T-helper 1 cell treated with Interleukin-12 subunit alpha and Interleukin-12 subunit beta and Interleukin-4 antibody, amounts not matched to agents 30 μg/mL and 1 μg/mL, for 36 hours (primary cell): ENCODE measurements at regions not wholly inside any gene's neighbourhood (a gene's known extent, or its start where the extent isn't known, plus 50 kb on each side); places are given as distances from the start of the nearest gene placed in this dataset.

Experiments used
- H3K27ac Mint-ChIP-seq: one replicate; pipeline ENCODE4 v1.8.0; 2021; ENCODE audit warnings: mild to moderate bottlenecking, mixed read lengths
- H3K27me3 Mint-ChIP-seq: one replicate; pipeline ENCODE4 v1.8.0; 2021; ENCODE audit warnings: low read depth, mixed read lengths
- H3K36me3 Mint-ChIP-seq: one replicate; pipeline ENCODE4 v1.8.0; 2021; ENCODE audit warnings: low read depth, mixed read lengths
- H3K4me1 Mint-ChIP-seq: one replicate; pipeline ENCODE4 v1.8.0; 2021; ENCODE audit warnings: low read depth, mixed read lengths
- H3K4me3 Mint-ChIP-seq: one replicate; pipeline ENCODE4 v1.8.0; 2021; ENCODE audit warnings: mild to moderate bottlenecking, moderate library complexity, mixed read lengths
- H3K9me3 Mint-ChIP-seq: one replicate; pipeline ENCODE4 v1.8.0; 2021; ENCODE audit warnings: mixed read lengths

GRCh38 chr22:22403771-22404170 is 104.8 kb downstream of the ZNF280B start:
- H3K9me3 Mint-ChIP-seq, result no peaks in the 10 kb centered on the region
- peaks cover 24% of the 10 kb centered on the region for H3K27me3 Mint-ChIP-seq
- H3K4me1 Mint-ChIP-seq, result no peaks in the 10 kb centered on the region
- H3K36me3 Mint-ChIP-seq, result no peaks in the 10 kb centered on the region
- no peak overlapping the region for H3K4me3 Mint-ChIP-seq
- no peak overlapping the region for H3K27ac Mint-ChIP-seq

- peaks cover 27% of the 10 kb centered on the region for H3K27me3 Mint-ChIP-seq
- no peaks in the 10 kb centered on the region for H3K36me3 Mint-ChIP-seq
- no peaks in the 10 kb centered on the region for H3K4me1 Mint-ChIP-seq
- H3K4me3 Mint-ChIP-seq, result no peak overlapping the region
- H3K27ac Mint-ChIP-seq, result no peak overlapping the region
- H3K9me3 Mint-ChIP-seq, result no peaks in the 10 kb centered on the region
These were observed 103.8 kb downstream of the ZNF280B start for GRCh38 chr22:22404598-22405284.

- H3K9me3 Mint-ChIP-seq, result no peaks in the 10 kb centered on the region
- no peak overlapping the region for H3K4me3 Mint-ChIP-seq
- peaks cover 32% of the 10 kb centered on the region for H3K27me3 Mint-ChIP-seq
- no peak overlapping the region for H3K27ac Mint-ChIP-seq
- no peaks in the 10 kb centered on the region for H3K4me1 Mint-ChIP-seq
- H3K36me3 Mint-ChIP-seq, result no peaks in the 10 kb centered on the region
These were observed 102.0 kb downstream of the ZNF280B start for GRCh38 chr22:22406445-22407027.

- H3K4me1 Mint-ChIP-seq, result no peaks in the 10 kb centered on the region
- no peaks in the 10 kb centered on the region for H3K36me3 Mint-ChIP-seq
- no peak overlapping the region for H3K27ac Mint-ChIP-seq
- no peak overlapping the region for H3K4me3 Mint-ChIP-seq
- no peaks in the 10 kb centered on the region for H3K9me3 Mint-ChIP-seq
- H3K27me3 Mint-ChIP-seq, result peaks cover 37% of the 10 kb centered on the region
These were observed 101.5 kb downstream of the ZNF280B start for GRCh38 chr22:22407061-22407460.

GRCh38 chr22:22408269-22408668 is 100.3 kb downstream of the ZNF280B start:
- Mint-ChIP-seq H3K4me3 (no peak overlapping the region), H3K27ac (no peak overlapping the region), H3K4me1 (no peaks in the 10 kb centered on the region), H3K27me3 (peaks cover 47% of the 10 kb centered on the region), H3K9me3 (no peaks in the 10 kb centered on the region), H3K36me3 (no peaks in the 10 kb centered on the region)

GRCh38 chr22:22408731-22409696 is 99.5 kb downstream of the ZNF280B start:
- H3K27ac Mint-ChIP-seq, result no peak overlapping the region

GRCh38 chr22:22410121-22410520 is 98.4 kb downstream of the ZNF280B start:
- H3K27me3 Mint-ChIP-seq, result peaks cover 62% of the 10 kb centered on the region
- no peak overlapping the region for H3K27ac Mint-ChIP-seq
- H3K4me1 Mint-ChIP-seq, result no peaks in the 10 kb centered on the region

More at GRCh38 chr22:22408731-22409696, 99.5 kb downstream of the ZNF280B start:
- H3K9me3 Mint-ChIP-seq, result no peaks in the 10 kb centered on the region
- no peaks in the 10 kb centered on the region for H3K4me1 Mint-ChIP-seq
- no peaks in the 10 kb centered on the region for H3K36me3 Mint-ChIP-seq
- no peak overlapping the region for H3K4me3 Mint-ChIP-seq
- H3K27me3 Mint-ChIP-seq, result peaks cover 53% of the 10 kb centered on the region

GRCh38 chr22:22410677-22411076 is 97.9 kb downstream of the ZNF280B start:
- no peak overlapping the region for H3K4me3 Mint-ChIP-seq
- peaks cover 65% of the 10 kb centered on the region for H3K27me3 Mint-ChIP-seq
- no peaks in the 10 kb centered on the region for H3K9me3 Mint-ChIP-seq
- no peak overlapping the region for H3K27ac Mint-ChIP-seq
- H3K36me3 Mint-ChIP-seq, result no peaks in the 10 kb centered on the region
- no peaks in the 10 kb centered on the region for H3K4me1 Mint-ChIP-seq

More at GRCh38 chr22:22410121-22410520, 98.4 kb downstream of the ZNF280B start:
- no peak overlapping the region for H3K4me3 Mint-ChIP-seq
- H3K36me3 Mint-ChIP-seq, result no peaks in the 10 kb centered on the region
- H3K9me3 Mint-ChIP-seq, result no peaks in the 10 kb centered on the region

GRCh38 chr22:22414266-22414665 is 94.3 kb downstream of the ZNF280B start:
- H3K27me3 Mint-ChIP-seq, result peaks cover 67% of the 10 kb centered on the region
- H3K4me1 Mint-ChIP-seq, result no peaks in the 10 kb centered on the region
- H3K27ac Mint-ChIP-seq, result no peak overlapping the region
- H3K36me3 Mint-ChIP-seq, result no peaks in the 10 kb centered on the region
- H3K9me3 Mint-ChIP-seq, result no peaks in the 10 kb centered on the region
- H3K4me3 Mint-ChIP-seq, result no peak overlapping the region

GRCh38 chr22:22417495-22418162 is 90.9 kb downstream of the ZNF280B start:
- Mint-ChIP-seq H3K9me3 (no peaks in the 10 kb centered on the region), H3K4me3 (no peak overlapping the region), H3K27me3 (peaks cover 63% of the 10 kb centered on the region)

GRCh38 chr22:22418163-22418549 is 90.4 kb downstream of the ZNF280B start:
- Mint-ChIP-seq H3K27ac (no peak overlapping the region), H3K4me3 (no peak overlapping the region), H3K4me1 (peaks cover 1% of the 10 kb centered on the region), H3K9me3 (no peaks in the 10 kb centered on the region), H3K36me3 (no peaks in the 10 kb centered on the region), H3K27me3 (peaks cover 61% of the 10 kb centered on the region)

More at GRCh38 chr22:22417495-22418162, 90.9 kb downstream of the ZNF280B start:
- H3K36me3 Mint-ChIP-seq, result no peaks in the 10 kb centered on the region
- H3K27ac Mint-ChIP-seq, result no peak overlapping the region
- peaks cover 1% of the 10 kb centered on the region for H3K4me1 Mint-ChIP-seq

- no peaks in the 10 kb centered on the region for H3K36me3 Mint-ChIP-seq
- H3K27ac Mint-ChIP-seq, result no peak overlapping the region
- H3K4me1 Mint-ChIP-seq, result peaks cover 1% of the 10 kb centered on the region
- H3K9me3 Mint-ChIP-seq, result no peaks in the 10 kb centered on the region
- no peak overlapping the region for H3K4me3 Mint-ChIP-seq
- peaks cover 53% of the 10 kb centered on the region for H3K27me3 Mint-ChIP-seq
These were observed 89.6 kb downstream of the ZNF280B start for GRCh38 chr22:22418957-22419356.

- Mint-ChIP-seq H3K9me3 (no peaks in the 10 kb centered on the region), H3K27me3 (peaks cover 48% of the 10 kb centered on the region), H3K4me3 (no peak overlapping the region), H3K4me1 (peaks cover 1% of the 10 kb centered on the region), H3K27ac (no peak overlapping the region), H3K36me3 (no peaks in the 10 kb centered on the region)
These were observed 88.0 kb downstream of the ZNF280B start for GRCh38 chr22:22420580-22420979.

GRCh38 chr22:22421392-22421791 is 87.2 kb downstream of the ZNF280B start:
- Mint-ChIP-seq H3K27ac (no peak overlapping the region), H3K27me3 (peaks cover 44% of the 10 kb centered on the region), H3K9me3 (no peaks in the 10 kb centered on the region)

More at GRCh38 chr22:22421392-22421791, 87.2 kb downstream of the ZNF280B start:
- H3K4me1 Mint-ChIP-seq, result peaks cover 1% of the 10 kb centered on the region
- H3K36me3 Mint-ChIP-seq, result no peaks in the 10 kb centered on the region
- H3K4me3 Mint-ChIP-seq, result no peak overlapping the region
